ENCODE measurements at regions not wholly inside any gene's neighbourhood (a gene's known extent, or its start where the extent isn't known, plus 50 kb on each side); places are given as distances from the start of the nearest gene placed in this dataset.

DNA sequence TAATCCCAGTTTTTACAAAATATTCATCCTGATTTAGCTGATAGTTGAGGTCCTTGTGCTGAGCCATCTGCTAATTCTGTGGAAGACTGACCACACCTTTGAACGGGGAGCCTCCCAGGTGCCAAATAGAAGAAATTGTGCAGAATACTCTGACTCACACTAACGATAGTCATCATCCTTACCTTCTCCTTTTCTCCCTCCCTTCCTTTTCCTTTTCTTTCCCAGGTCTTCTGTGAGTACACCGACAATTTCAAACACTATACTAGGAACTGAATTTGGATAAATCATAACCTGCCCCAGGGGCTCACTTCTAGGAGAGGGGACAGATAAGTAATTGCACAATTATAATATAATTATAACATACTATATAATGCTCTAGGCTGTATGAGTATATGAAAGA lies 73.1 kb upstream of the CTSC start:
- Histone ChIP-seq H3K4me3 (ENCODE audit: low read depth, low read length) (no peak overlapping the region), H3K27me3 (no peaks in the 10 kb centered on the region), H3K9me3 (no peaks in the 10 kb centered on the region), H3K36me3 (no peaks in the 10 kb centered on the region), H3K4me1 (no peaks in the 10 kb centered on the region)
- TF ChIP-seq, protein P1, sequence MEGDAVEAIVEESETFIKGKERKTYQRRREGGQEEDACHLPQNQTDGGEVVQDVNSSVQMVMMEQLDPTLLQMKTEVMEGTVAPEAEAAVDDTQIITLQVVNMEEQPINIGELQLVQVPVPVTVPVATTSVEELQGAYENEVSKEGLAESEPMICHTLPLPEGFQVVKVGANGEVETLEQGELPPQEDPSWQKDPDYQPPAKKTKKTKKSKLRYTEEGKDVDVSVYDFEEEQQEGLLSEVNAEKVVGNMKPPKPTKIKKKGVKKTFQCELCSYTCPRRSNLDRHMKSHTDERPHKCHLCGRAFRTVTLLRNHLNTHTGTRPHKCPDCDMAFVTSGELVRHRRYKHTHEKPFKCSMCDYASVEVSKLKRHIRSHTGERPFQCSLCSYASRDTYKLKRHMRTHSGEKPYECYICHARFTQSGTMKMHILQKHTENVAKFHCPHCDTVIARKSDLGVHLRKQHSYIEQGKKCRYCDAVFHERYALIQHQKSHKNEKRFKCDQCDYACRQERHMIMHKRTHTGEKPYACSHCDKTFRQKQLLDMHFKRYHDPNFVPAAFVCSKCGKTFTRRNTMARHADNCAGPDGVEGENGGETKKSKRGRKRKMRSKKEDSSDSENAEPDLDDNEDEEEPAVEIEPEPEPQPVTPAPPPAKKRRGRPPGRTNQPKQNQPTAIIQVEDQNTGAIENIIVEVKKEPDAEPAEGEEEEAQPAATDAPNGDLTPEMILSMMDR (IDR thresholded peaks at IDR 0.05; ENCODE audit: low read depth, low read length) = no peak
- no peak for DNase-seq

DNA sequence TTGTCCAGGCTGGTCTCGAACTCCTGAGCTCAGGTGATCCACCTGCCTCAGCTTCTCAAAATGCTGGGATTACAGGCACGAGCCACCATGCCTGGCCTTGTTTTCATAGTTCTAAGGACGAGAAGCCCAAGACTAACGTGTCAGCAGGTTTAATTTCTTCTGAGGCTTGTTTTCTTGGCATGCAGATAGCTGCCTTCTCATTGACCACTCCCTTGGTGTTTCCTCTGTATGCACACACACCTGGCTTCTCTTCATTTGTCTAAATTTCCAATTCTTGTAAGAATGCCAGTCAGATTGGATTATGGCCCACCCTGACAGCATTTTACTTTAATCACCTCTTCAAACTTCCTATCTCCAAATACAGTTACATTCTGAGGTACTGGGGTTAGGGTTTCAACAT lies 72.5 kb upstream of the CTSC start:
- TF ChIP-seq, protein P1 (IDR thresholded peaks at IDR 0.05; ENCODE audit: low read depth, low read length) = no peak
- Histone ChIP-seq H3K4me1 (no peaks in the 10 kb centered on the region), H3K9me3 (no peaks in the 10 kb centered on the region), H3K36me3 (no peaks in the 10 kb centered on the region), H3K27me3 (no peaks in the 10 kb centered on the region), H3K4me3 (ENCODE audit: low read depth, low read length) (no peak overlapping the region)
- no peak for DNase-seq

DNA sequence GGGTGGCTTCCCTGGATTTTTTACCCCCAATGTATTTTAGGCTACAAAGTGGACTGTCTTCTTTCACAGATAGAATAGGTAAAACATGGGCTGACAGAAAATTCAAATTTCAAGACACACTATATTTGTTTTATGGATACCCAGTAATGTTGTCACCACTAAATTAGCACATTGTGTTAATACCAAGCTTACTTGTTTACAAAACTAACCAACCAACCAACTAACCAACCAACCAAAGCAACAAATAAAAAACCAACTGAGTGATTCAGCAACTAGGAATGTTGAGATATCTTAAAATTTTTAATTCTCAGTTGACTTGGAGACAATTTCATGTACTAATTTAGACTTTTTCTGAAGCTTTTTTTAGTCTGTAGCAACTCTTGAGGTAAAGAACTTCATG lies 69.3 kb upstream of the CTSC start:
- Histone ChIP-seq H3K9me3 (no peaks in the 10 kb centered on the region), H3K4me1 (no peaks in the 10 kb centered on the region), H3K4me3 (ENCODE audit: low read depth, low read length) (no peak overlapping the region), H3K36me3 (no peaks in the 10 kb centered on the region), H3K27me3 (no peaks in the 10 kb centered on the region)
- no peak for DNase-seq
- TF ChIP-seq, protein P1 (IDR thresholded peaks at IDR 0.05; ENCODE audit: low read depth, low read length) = no peak

GRCh38 chr11:88405853-88406252 lies 68.3 kb upstream of the CTSC start:
- DNase-seq = no peak
- Histone ChIP-seq H3K4me1 (no peaks in the 10 kb centered on the region), H3K4me3 (ENCODE audit: low read depth, low read length) (no peak overlapping the region)

GRCh38 chr11:88404932-88405710 lies 67.6 kb upstream of the CTSC start:
- Histone ChIP-seq H3K27me3 (no peaks in the 10 kb centered on the region), H3K4me1 (no peaks in the 10 kb centered on the region), H3K9me3 (no peaks in the 10 kb centered on the region), H3K4me3 (ENCODE audit: low read depth, low read length) (no peak overlapping the region), H3K36me3 (no peaks in the 10 kb centered on the region)
- DNase-seq = no peak
- TF ChIP-seq, protein P1 (IDR thresholded peaks at IDR 0.05; ENCODE audit: low read depth, low read length) = no peak

More at GRCh38 chr11:88405853-88406252, 68.3 kb upstream of the CTSC start:
- Histone ChIP-seq H3K36me3 (no peaks in the 10 kb centered on the region), H3K9me3 (no peaks in the 10 kb centered on the region), H3K27me3 (no peaks in the 10 kb centered on the region)
- TF ChIP-seq, protein P1 (IDR thresholded peaks at IDR 0.05; ENCODE audit: low read depth, low read length) = no peak

- Histone ChIP-seq H3K9me3 (no peaks in the 10 kb centered on the region), H3K4me3 (ENCODE audit: low read depth, low read length) (no peak overlapping the region), H3K27me3 (no peaks in the 10 kb centered on the region), H3K4me1 (no peaks in the 10 kb centered on the region), H3K36me3 (no peaks in the 10 kb centered on the region)
- no peak for DNase-seq
- TF ChIP-seq, protein P1 (IDR thresholded peaks at IDR 0.05; ENCODE audit: low read depth, low read length) = no peak
These were observed 66.9 kb upstream of the CTSC start for GRCh38 chr11:88404391-88404790.

Data from BE2C (cell line).